Erythroblast (primary cell): ENCODE measurements at regions not wholly inside any gene's neighbourhood (a gene's known extent, or its start where the extent isn't known, plus 50 kb on each side); places are given as distances from the start of the nearest gene placed in this dataset.

Experiments used
- GATA1 ChIP-seq: IDR thresholded peaks from 2 replicates; pipeline ENCODE4 v1.6.1; 2011; ENCODE audit warnings: low read depth, mild to moderate bottlenecking, control low read depth, low read length, moderate library complexity
- POLR2A ChIP-seq: IDR thresholded peaks from 2 replicates; pipeline ENCODE4 v1.6.1; 2011; ENCODE audit warnings: mild to moderate bottlenecking, low read length

DNA sequence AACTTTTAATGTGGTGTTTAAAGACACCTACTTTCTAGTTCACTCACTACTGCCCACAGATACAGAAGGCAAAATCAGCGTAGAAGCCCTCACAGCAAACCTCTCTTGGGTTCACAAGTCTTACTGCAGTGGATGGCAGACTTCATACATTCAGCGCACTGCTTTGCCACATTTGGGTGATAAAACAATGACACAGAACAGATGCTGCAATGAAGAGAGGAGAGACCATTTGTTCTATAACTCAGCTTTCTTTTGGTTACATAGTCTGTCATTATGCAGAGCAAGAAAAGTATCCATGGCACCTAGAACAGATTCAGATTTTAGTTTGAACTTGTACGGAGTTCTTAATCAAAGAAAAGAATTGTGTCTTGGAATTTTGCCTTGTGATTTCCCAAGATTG is 459.0 kb downstream of the BCAT1 start:
- TF ChIP-seq POLR2A (no peak), GATA1 (no peak)
